GM12891 (cell line): ENCODE measurements at regions not wholly inside any gene's neighbourhood (a gene's known extent, or its start where the extent isn't known, plus 50 kb on each side); places are given as distances from the start of the nearest gene placed in this dataset.

ENCODE experiments used
- DNase-seq: peaks from one replicate; pipeline ENCODE4 v3.0.0; 2011; ENCODE audit warnings: low spot score; ENCODE audit not compliant: insufficient read length
- FAIRE-seq: peaks from 2 replicates; lab custom pipeline; 2011; peaks lifted over from hg19 to GRCh38; lab: Jason Lieb, UNC
- PAX5 ChIP-seq: IDR thresholded peaks from 2 replicates; pipeline ENCODE4 v1.6.1; 2011; ENCODE audit warnings: low read length, moderate library complexity, mild to moderate bottlenecking; ENCODE audit not compliant: insufficient read depth, severe bottlenecking
- POLR2A ChIP-seq: IDR thresholded peaks from 2 replicates; pipeline ENCODE4 v1.6.1; 2011; ENCODE audit warnings: low read depth, low read length, control low read depth
- POLR2AphosphoS5 ChIP-seq: IDR thresholded peaks from 2 replicates; pipeline ENCODE4 v1.6.1; 2011; ENCODE audit warnings: low read depth, low read length, control low read depth
- POU2F2 ChIP-seq: IDR thresholded peaks from 2 replicates; pipeline ENCODE4 v1.6.1; 2011; ENCODE audit warnings: low read depth, mild to moderate bottlenecking, control low read depth, low read length, moderate library complexity
- SPI1 ChIP-seq: IDR thresholded peaks from 2 replicates; pipeline ENCODE4 v1.6.1; 2011; ENCODE audit warnings: low read depth, low read length, control low read depth
- TAF1 ChIP-seq: IDR thresholded peaks from 2 replicates; pipeline ENCODE4 v1.6.1; 2011; ENCODE audit warnings: low read depth, low read length, control low read depth

- FAIRE-seq = no peak
- TF ChIP-seq SPI1 (no peak), TAF1 (no peak)
Observed at GRCh38 chr11:109123816-109124787, 297.9 kb upstream of the C11orf87 start.

GRCh38 chr11:109130910-109131309, 291.1 kb upstream of the C11orf87 start:
- FAIRE-seq = no peak
- TF ChIP-seq PAX5 = no peak
- no peak for TF ChIP-seq SPI1
- TF ChIP-seq POU2F2 = no peak
- no peak for TF ChIP-seq TAF1
- TF ChIP-seq POLR2AphosphoS5 = no peak
- TF ChIP-seq POLR2A = no peak
- DNase-seq = no peak

More at GRCh38 chr11:109123816-109124787, 297.9 kb upstream of the C11orf87 start:
- DNase-seq = no peak

- FAIRE-seq (no peak), DNase-seq (no peak)
- TF ChIP-seq POLR2A (no peak), PAX5 (no peak), POLR2AphosphoS5 (no peak), SPI1 (no peak), POU2F2 (no peak), TAF1 (no peak)
Observed at GRCh38 chr11:109132539-109132938, 289.5 kb upstream of the C11orf87 start.

GRCh38 chr11:109133159-109133558, 288.8 kb upstream of the C11orf87 start:
- TF ChIP-seq PAX5 (no peak), POLR2A (no peak), SPI1 (no peak), TAF1 (no peak), POLR2AphosphoS5 (no peak), POU2F2 (no peak)
- DNase-seq (no peak), FAIRE-seq (no peak)

- TF ChIP-seq POU2F2 (no peak), POLR2AphosphoS5 (no peak), PAX5 (no peak), POLR2A (no peak), SPI1 (no peak), TAF1 (no peak)
- DNase-seq (no peak), FAIRE-seq (no peak)
Observed at GRCh38 chr11:109135627-109136026, 286.4 kb upstream of the C11orf87 start.

- DNase-seq = no peak
- no peak for TF ChIP-seq PAX5
- no peak for TF ChIP-seq TAF1
- TF ChIP-seq POLR2A = no peak
- no peak for TF ChIP-seq POLR2AphosphoS5
- TF ChIP-seq SPI1 = no peak
- no peak for TF ChIP-seq POU2F2
- FAIRE-seq = no peak
Observed at GRCh38 chr11:109138196-109138595, 283.8 kb upstream of the C11orf87 start.

GRCh38 chr11:109140426-109140825, 281.6 kb upstream of the C11orf87 start:
- FAIRE-seq = no peak
- no peak for TF ChIP-seq POU2F2
- TF ChIP-seq TAF1 = no peak
- TF ChIP-seq SPI1 = no peak
- TF ChIP-seq PAX5 = no peak
- no peak for TF ChIP-seq POLR2AphosphoS5
- TF ChIP-seq POLR2A = no peak

GRCh38 chr11:109140857-109141515, 281.0 kb upstream of the C11orf87 start:
- DNase-seq = no peak
- TF ChIP-seq PAX5 (no peak), POLR2AphosphoS5 (no peak), SPI1 (no peak), TAF1 (no peak), POLR2A (no peak), POU2F2 (no peak)
- FAIRE-seq = no peak

More at GRCh38 chr11:109140426-109140825, 281.6 kb upstream of the C11orf87 start:
- DNase-seq = no peak

GRCh38 chr11:109145287-109145686, 276.7 kb upstream of the C11orf87 start:
- no peak for DNase-seq
- no peak for TF ChIP-seq POU2F2
- TF ChIP-seq PAX5 = no peak
- no peak for TF ChIP-seq SPI1
- no peak for TF ChIP-seq POLR2AphosphoS5
- no peak for TF ChIP-seq POLR2A
- no peak for TF ChIP-seq TAF1
- no peak for FAIRE-seq
